Breast epithelium (tissue), 4 donors: ENCODE measurements at regions not wholly inside any gene's neighbourhood (a gene's known extent, or its start where the extent isn't known, plus 50 kb on each side); places are given as distances from the start of the nearest gene placed in this dataset.
"Not testable (repeated sequence)": the region's sequence is repeated elsewhere in the genome, so short reads cannot be mapped to it uniquely, and the experiment has no call there.

ENCODE experiments used
- DNase-seq, 2 donors: peaks; one replicate each; pipeline ENCODE4 v3.0.0-alpha.2; 2019; ENCODE audit warnings: low spot score in 2 of 2
- H3K27ac ChIP-seq, 2 donors: fragments of 200-600 bp; sonication (generic) in 1 of 2; one replicate each; pipeline ENCODE4 v1.5.1; 2016 to 2019; ENCODE audit warnings: mild to moderate bottlenecking in 1 of 2
- H3K27me3 ChIP-seq, 2 donors: fragments of 200-600 bp; sonication (generic) in 1 of 2; one replicate each; pipeline versions ENCODE4 v1.5.1 to v1.6.0; 2017 to 2019; ENCODE audit warnings: control low read depth in 1 of 2, mild to moderate bottlenecking in 1 of 2
- H3K36me3 ChIP-seq: fragments of 200-600 bp; one replicate; pipeline ENCODE4 v1.5.1; 2019
- H3K4me1 ChIP-seq, 2 donors: fragments of 200-600 bp; sonication (generic); one replicate each; pipeline ENCODE4 v1.5.1; 2016 to 2019; ENCODE audit warnings: control low read depth in 1 of 2
- H3K4me3 ChIP-seq, 3 donors: fragments of 200-600 bp; sonication (generic); 1 replicate in 2 of 3; 2 replicates in 1 of 3; pipeline ENCODE4 v1.5.1; 2016 to 2019; ENCODE audit warnings: mild to moderate bottlenecking in 3 of 3, moderate library complexity in 2 of 3
- H3K9me3 ChIP-seq, 2 donors: fragments of 200-600 bp; sonication (generic) in 1 of 2; one replicate each; pipeline ENCODE4 v1.5.1; 2016 to 2019; ENCODE audit warnings: control low read depth in 1 of 2
- POLR2A ChIP-seq: fragments of 450-650 bp; IDR thresholded peaks from one replicate; pipeline ENCODE4 v1.6.1; 2016; ENCODE audit warnings: antibody characterized with exemption, mild to moderate bottlenecking, moderate library complexity
- POLR2AphosphoS5 ChIP-seq, 3 donors: sonication (generic); formaldehyde crosslinking; IDR thresholded peaks; one replicate each; pipeline ENCODE4 v1.6.1; 2017; ENCODE audit warnings: antibody characterized with exemption in 3 of 3
- intact Hi-C: fragments of 100-400 bp; cut with DNase I; formaldehyde crosslinking; loops from one replicate; pipeline ENCODE4 v1.15.1; 2023; ENCODE audit warnings: low total_unique reads
- TF ChIP-seq, protein P1 (sequence below), 3 donors: fragments of 450-650 bp; IDR thresholded peaks; one replicate each; pipeline ENCODE4 v1.5.1; 2016 to 2017; ENCODE audit warnings: antibody characterized with exemption in 3 of 3, mild to moderate bottlenecking in 3 of 3, moderate library complexity in 3 of 3

DNA sequence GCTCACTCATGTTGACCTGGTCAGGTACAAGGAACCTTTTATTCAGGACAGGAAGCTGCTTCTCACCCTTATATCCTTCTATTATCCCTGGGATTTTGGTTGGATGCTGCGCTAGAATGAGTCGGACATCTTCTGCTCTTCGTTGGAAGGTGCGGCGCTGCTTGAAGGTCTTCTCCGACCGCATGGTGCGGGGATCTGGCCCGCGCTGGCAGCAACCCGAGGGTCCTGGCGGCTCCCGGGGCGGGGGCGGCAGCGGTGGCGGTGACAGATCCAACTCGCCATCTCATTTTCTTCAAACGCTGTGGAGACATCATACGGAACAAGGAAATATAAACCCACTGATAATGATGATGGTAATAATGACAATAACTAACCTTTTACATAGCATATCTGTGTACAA is 126.3 kb downstream of the ATXN7L3B start:
- intact Hi-C loops = no loop called here
- no peaks in the 10 kb centered on the region for H3K36me3 ChIP-seq
- TF ChIP-seq POLR2A (no peak), POLR2AphosphoS5 (IDR thresholded peaks at IDR 0.05) (no peak)
- TF ChIP-seq, protein P1, sequence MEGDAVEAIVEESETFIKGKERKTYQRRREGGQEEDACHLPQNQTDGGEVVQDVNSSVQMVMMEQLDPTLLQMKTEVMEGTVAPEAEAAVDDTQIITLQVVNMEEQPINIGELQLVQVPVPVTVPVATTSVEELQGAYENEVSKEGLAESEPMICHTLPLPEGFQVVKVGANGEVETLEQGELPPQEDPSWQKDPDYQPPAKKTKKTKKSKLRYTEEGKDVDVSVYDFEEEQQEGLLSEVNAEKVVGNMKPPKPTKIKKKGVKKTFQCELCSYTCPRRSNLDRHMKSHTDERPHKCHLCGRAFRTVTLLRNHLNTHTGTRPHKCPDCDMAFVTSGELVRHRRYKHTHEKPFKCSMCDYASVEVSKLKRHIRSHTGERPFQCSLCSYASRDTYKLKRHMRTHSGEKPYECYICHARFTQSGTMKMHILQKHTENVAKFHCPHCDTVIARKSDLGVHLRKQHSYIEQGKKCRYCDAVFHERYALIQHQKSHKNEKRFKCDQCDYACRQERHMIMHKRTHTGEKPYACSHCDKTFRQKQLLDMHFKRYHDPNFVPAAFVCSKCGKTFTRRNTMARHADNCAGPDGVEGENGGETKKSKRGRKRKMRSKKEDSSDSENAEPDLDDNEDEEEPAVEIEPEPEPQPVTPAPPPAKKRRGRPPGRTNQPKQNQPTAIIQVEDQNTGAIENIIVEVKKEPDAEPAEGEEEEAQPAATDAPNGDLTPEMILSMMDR (IDR thresholded peaks at IDR 0.05) = no peak
- H3K9me3 ChIP-seq = no peaks in the 10 kb centered on the region
- no peaks in the 10 kb centered on the region for H3K27me3 ChIP-seq
- DNase-seq = no peak
- H3K27ac ChIP-seq = no peak overlapping the region
- no peaks in the 10 kb centered on the region for H3K4me1 ChIP-seq
- H3K4me3 ChIP-seq = no peak overlapping the region

DNA sequence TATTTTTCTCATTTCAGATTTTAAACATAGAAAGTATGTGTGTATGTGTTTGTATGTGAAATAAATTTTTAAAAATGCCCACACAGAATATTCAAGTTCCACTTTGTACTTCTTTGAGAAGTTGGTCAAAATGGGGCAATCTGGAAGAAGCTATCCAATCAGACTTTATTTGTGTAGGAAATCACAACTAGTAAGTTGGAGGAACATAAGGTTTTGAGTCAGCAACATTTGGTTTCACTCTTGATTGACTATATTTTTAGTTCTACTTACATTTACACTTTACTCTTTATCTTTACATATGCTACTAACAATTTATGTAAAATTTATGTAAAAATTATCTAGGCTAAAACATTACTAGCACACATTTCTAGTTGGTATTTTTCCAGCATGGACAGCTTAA is 128.1 kb downstream of the ATXN7L3B start:
- intact Hi-C loops = no loop called here
- DNase-seq = no peak
- no peaks in the 10 kb centered on the region for H3K36me3 ChIP-seq
- TF ChIP-seq POLR2A = no peak
- TF ChIP-seq POLR2AphosphoS5 (IDR thresholded peaks at IDR 0.05) = no peak
- TF ChIP-seq, protein P1 (IDR thresholded peaks at IDR 0.05) = no peak
- H3K9me3 ChIP-seq = no peaks in the 10 kb centered on the region
- no peaks in the 10 kb centered on the region for H3K4me1 ChIP-seq
- no peak overlapping the region for H3K4me3 ChIP-seq
- no peaks in the 10 kb centered on the region for H3K27me3 ChIP-seq
- no peak overlapping the region for H3K27ac ChIP-seq

DNA sequence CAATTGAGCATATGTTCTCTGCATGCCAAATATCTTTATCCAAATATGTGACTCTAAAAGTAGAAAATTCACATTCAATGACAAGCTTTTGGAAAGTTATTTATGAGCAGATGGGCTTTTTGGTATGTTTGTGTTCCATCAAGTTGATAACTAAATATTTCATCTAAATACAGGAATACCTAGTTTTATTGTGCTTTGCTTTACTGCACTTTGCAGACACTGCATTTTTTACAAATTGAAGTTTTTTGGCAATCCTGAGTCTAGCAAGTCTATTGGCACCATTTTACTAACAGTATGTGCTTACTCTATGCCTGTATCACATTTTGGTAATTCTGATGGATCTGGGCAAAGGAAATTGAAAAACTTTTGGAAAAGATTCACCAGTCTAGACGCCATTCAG is 133.8 kb downstream of the ATXN7L3B start:
- DNase-seq = no peak
- Histone ChIP-seq H3K36me3 (no peaks in the 10 kb centered on the region), H3K27ac (no peak overlapping the region), H3K4me1 (no peaks in the 10 kb centered on the region), H3K27me3 (no peaks in the 10 kb centered on the region), H3K4me3 (no peak overlapping the region), H3K9me3 (no peaks in the 10 kb centered on the region)
- intact Hi-C loops = no loop called here
- TF ChIP-seq, protein P1 (IDR thresholded peaks at IDR 0.05) = no peak
- TF ChIP-seq POLR2A (no peak), POLR2AphosphoS5 (IDR thresholded peaks at IDR 0.05) (no peak)

DNA sequence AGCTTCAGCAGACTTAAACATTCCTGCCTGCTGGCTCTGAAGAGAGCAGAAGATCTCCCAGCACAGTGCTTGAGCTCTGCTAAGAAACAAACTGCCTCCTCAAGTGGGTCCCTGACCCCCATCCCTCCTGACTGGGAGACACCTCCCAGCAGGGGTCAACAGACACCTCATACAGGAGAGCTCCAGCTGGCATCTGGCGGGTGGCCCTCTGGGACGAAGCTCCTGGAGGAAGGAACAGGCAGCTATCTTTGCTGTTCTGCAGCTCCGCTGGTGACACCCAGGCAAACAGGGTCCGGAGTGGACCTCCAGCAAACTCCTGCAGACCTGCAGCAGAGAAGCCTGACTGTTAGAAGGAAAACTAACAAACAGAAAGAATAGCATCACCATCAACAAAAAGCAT is 139.3 kb downstream of the ATXN7L3B start:
- H3K27ac ChIP-seq, H3K4me1 ChIP-seq, H3K4me3 ChIP-seq, DNase-seq, H3K9me3 ChIP-seq, H3K27me3 ChIP-seq, H3K36me3 ChIP-seq, intact Hi-C loops: not testable (repeated sequence)

DNA sequence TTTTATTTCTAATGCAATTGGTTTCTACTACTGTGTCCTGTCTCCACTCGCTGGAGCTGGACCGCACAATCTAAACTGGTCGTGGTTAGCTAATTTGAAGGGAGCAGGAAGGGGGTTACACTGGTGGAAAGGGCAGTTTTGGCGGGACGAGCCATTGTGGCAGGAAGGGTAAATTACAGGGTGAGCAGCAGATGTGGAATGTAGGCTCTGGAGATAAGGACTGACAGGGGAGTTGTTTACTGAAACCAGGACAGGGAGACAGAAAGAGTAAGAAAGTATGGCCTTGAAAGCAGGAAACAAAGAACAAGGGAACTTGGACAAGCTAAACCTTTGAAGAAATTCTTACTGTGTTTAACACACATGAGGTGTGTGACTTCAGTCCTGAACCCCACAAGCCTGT is 147.8 kb downstream of the ATXN7L3B start:
- H3K4me1 ChIP-seq = no peaks in the 10 kb centered on the region
- no peak overlapping the region for H3K27ac ChIP-seq
- no peaks in the 10 kb centered on the region for H3K27me3 ChIP-seq
- no peaks in the 10 kb centered on the region for H3K36me3 ChIP-seq
- H3K4me3 ChIP-seq = no peak overlapping the region
- H3K9me3 ChIP-seq = no peaks in the 10 kb centered on the region
- intact Hi-C loops = no loop called here
- DNase-seq = no peak
- no peak for TF ChIP-seq POLR2A
- TF ChIP-seq, protein P1 (IDR thresholded peaks at IDR 0.05) = no peak
- no peak for TF ChIP-seq POLR2AphosphoS5 (IDR thresholded peaks at IDR 0.05)

DNA sequence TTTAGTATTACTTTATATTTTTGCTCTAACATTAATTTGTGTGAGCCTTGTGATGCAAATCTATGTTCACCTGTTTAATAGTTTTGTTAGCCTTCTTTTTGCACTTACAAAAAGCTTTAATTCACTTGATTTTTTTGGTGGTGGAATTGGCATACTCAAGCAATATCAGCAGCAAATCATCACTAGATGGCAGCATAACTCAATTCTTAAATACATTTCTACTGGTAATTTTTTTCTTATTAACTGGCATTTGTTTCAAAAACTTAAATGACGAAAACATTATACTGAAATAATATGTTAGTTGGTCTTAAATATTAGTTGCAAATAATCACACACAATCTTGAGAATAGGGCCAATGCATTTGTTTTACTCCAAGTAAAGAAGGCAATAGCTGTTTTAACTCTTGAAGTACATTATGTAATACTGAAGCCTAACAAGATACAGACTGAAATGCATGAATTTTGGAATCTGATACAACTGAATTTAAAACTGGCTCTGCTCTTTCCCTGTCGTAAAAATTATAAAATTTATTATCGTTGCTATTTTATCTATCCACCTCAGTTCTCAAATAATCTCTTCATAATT is 151.5 kb downstream of the ATXN7L3B start:
- Histone ChIP-seq H3K4me1 (no peaks in the 10 kb centered on the region), H3K36me3 (no peaks in the 10 kb centered on the region), H3K27ac (no peak overlapping the region), H3K27me3 (no peaks in the 10 kb centered on the region), H3K4me3 (no peak overlapping the region), H3K9me3 (no peaks in the 10 kb centered on the region)
- DNase-seq = no peak
- intact Hi-C loops = no loop called here
- TF ChIP-seq POLR2AphosphoS5 (IDR thresholded peaks at IDR 0.05) (no peak), POLR2A (no peak)
- TF ChIP-seq, protein P1 (IDR thresholded peaks at IDR 0.05) = peak in 2 of 3 donors; percentile 25 to 37
